ENCODE measurements at regions not wholly inside any gene's neighbourhood (a gene's known extent, or its start where the extent isn't known, plus 50 kb on each side); places are given as distances from the start of the nearest gene placed in this dataset.
"Not testable (repeated sequence)": the region's sequence is repeated elsewhere in the genome, so short reads cannot be mapped to it uniquely, and the experiment has no call there.

GRCh38 chr5:125451622-125452021, 705.2 kb upstream of the ZNF608 start:
- no peak overlapping the region for H3K4me3 ChIP-seq (ENCODE audit: low read length)
- no peak overlapping the region for H3K27ac ChIP-seq (ENCODE audit: low read length)
- no peak overlapping the region for H3K9ac ChIP-seq (ENCODE audit: low read length)
- H3K36me3 ChIP-seq (ENCODE audit: control insufficient read depth, low read depth, low read length), result no peaks in the 10 kb centered on the region
- H3K27me3 ChIP-seq (ENCODE audit: control insufficient read depth, insufficient read depth, low read length), result no peaks in the 10 kb centered on the region
- no peaks in the 10 kb centered on the region for H3K4me1 ChIP-seq (ENCODE audit: control insufficient read depth, low read depth, low read length)
- no peaks in the 10 kb centered on the region for H3K9me3 ChIP-seq (ENCODE audit: control insufficient read depth, low read depth, low read length)

GRCh38 chr5:125452991-125453390, 706.6 kb upstream of the ZNF608 start:
- Histone ChIP-seq H3K4me1 (ENCODE audit: control insufficient read depth, low read depth, low read length) (no peaks in the 10 kb centered on the region), H3K4me3 (ENCODE audit: low read length) (no peak overlapping the region), H3K9me3 (ENCODE audit: control insufficient read depth, low read depth, low read length) (peaks cover 3% of the 10 kb centered on the region), H3K9ac (ENCODE audit: low read length) (no peak overlapping the region), H3K27ac (ENCODE audit: low read length) (no peak overlapping the region), H3K36me3 (ENCODE audit: control insufficient read depth, low read depth, low read length) (no peaks in the 10 kb centered on the region), H3K27me3 (ENCODE audit: control insufficient read depth, insufficient read depth, low read length) (no peaks in the 10 kb centered on the region)

- Histone ChIP-seq H3K9ac (ENCODE audit: low read length) (no peak overlapping the region), H3K4me1 (ENCODE audit: control insufficient read depth, low read depth, low read length) (no peaks in the 10 kb centered on the region), H3K4me3 (ENCODE audit: low read length) (no peak overlapping the region), H3K27me3 (ENCODE audit: control insufficient read depth, insufficient read depth, low read length) (no peaks in the 10 kb centered on the region), H3K9me3 (ENCODE audit: control insufficient read depth, low read depth, low read length) (peaks cover 3% of the 10 kb centered on the region), H3K36me3 (ENCODE audit: control insufficient read depth, low read depth, low read length) (no peaks in the 10 kb centered on the region), H3K27ac (ENCODE audit: low read length) (no peak overlapping the region)
These were observed 708.6 kb upstream of the ZNF608 start for GRCh38 chr5:125455041-125455440.

- H3K27ac ChIP-seq (ENCODE audit: low read length); H3K4me1 ChIP-seq (ENCODE audit: control insufficient read depth, low read depth, low read length); H3K4me3 ChIP-seq (ENCODE audit: low read length); H3K9me3 ChIP-seq (ENCODE audit: control insufficient read depth, low read depth, low read length); H3K9ac ChIP-seq (ENCODE audit: low read length); H3K27me3 ChIP-seq (ENCODE audit: control insufficient read depth, insufficient read depth, low read length); H3K36me3 ChIP-seq (ENCODE audit: control insufficient read depth, low read depth, low read length): not testable (repeated sequence)
These were observed 709.6 kb upstream of the ZNF608 start for GRCh38 chr5:125456005-125456404.

- H3K27me3 ChIP-seq (ENCODE audit: control insufficient read depth, insufficient read depth, low read length), result no peaks in the 10 kb centered on the region
- H3K27ac ChIP-seq (ENCODE audit: low read length), result no peak overlapping the region
- H3K9ac ChIP-seq (ENCODE audit: low read length), result no peak overlapping the region
- no peak overlapping the region for H3K4me3 ChIP-seq (ENCODE audit: low read length)
- H3K36me3 ChIP-seq (ENCODE audit: control insufficient read depth, low read depth, low read length), result no peaks in the 10 kb centered on the region
- H3K9me3 ChIP-seq (ENCODE audit: control insufficient read depth, low read depth, low read length), result peaks cover 3% of the 10 kb centered on the region
- no peaks in the 10 kb centered on the region for H3K4me1 ChIP-seq (ENCODE audit: control insufficient read depth, low read depth, low read length)
These were observed 711.2 kb upstream of the ZNF608 start for GRCh38 chr5:125457617-125458016.

GRCh38 chr5:125458949-125459348, 712.5 kb upstream of the ZNF608 start:
- H3K9ac ChIP-seq (ENCODE audit: low read length); H3K27me3 ChIP-seq (ENCODE audit: control insufficient read depth, insufficient read depth, low read length); H3K4me1 ChIP-seq (ENCODE audit: control insufficient read depth, low read depth, low read length); H3K36me3 ChIP-seq (ENCODE audit: control insufficient read depth, low read depth, low read length); H3K9me3 ChIP-seq (ENCODE audit: control insufficient read depth, low read depth, low read length); H3K27ac ChIP-seq (ENCODE audit: low read length); H3K4me3 ChIP-seq (ENCODE audit: low read length): not testable (repeated sequence)

- no peak overlapping the region for H3K9ac ChIP-seq (ENCODE audit: low read length)
- H3K9me3 ChIP-seq (ENCODE audit: control insufficient read depth, low read depth, low read length), result peaks cover 3% of the 10 kb centered on the region
- no peaks in the 10 kb centered on the region for H3K36me3 ChIP-seq (ENCODE audit: control insufficient read depth, low read depth, low read length)
- no peak overlapping the region for H3K4me3 ChIP-seq (ENCODE audit: low read length)
- H3K27me3 ChIP-seq (ENCODE audit: control insufficient read depth, insufficient read depth, low read length), result no peaks in the 10 kb centered on the region
- no peaks in the 10 kb centered on the region for H3K4me1 ChIP-seq (ENCODE audit: control insufficient read depth, low read depth, low read length)
- no peak overlapping the region for H3K27ac ChIP-seq (ENCODE audit: low read length)
These were observed 715.2 kb upstream of the ZNF608 start for GRCh38 chr5:125461641-125462072.

GRCh38 chr5:125463466-125464092, 717.1 kb upstream of the ZNF608 start:
- Histone ChIP-seq H3K4me3 (ENCODE audit: low read length) (no peak overlapping the region), H3K27ac (ENCODE audit: low read length) (no peak overlapping the region), H3K36me3 (ENCODE audit: control insufficient read depth, low read depth, low read length) (no peaks in the 10 kb centered on the region), H3K9ac (ENCODE audit: low read length) (no peak overlapping the region), H3K4me1 (ENCODE audit: control insufficient read depth, low read depth, low read length) (peaks cover 6% of the 10 kb centered on the region), H3K27me3 (ENCODE audit: control insufficient read depth, insufficient read depth, low read length) (no peaks in the 10 kb centered on the region), H3K9me3 (ENCODE audit: control insufficient read depth, low read depth, low read length) (no peaks in the 10 kb centered on the region)

- H3K4me1 ChIP-seq (ENCODE audit: control insufficient read depth, low read depth, low read length), result peaks cover 6% of the 10 kb centered on the region
- H3K9ac ChIP-seq (ENCODE audit: low read length), result no peak overlapping the region
- no peaks in the 10 kb centered on the region for H3K27me3 ChIP-seq (ENCODE audit: control insufficient read depth, insufficient read depth, low read length)
- H3K27ac ChIP-seq (ENCODE audit: low read length), result no peak overlapping the region
- no peak overlapping the region for H3K4me3 ChIP-seq (ENCODE audit: low read length)
- no peaks in the 10 kb centered on the region for H3K9me3 ChIP-seq (ENCODE audit: control insufficient read depth, low read depth, low read length)
- no peaks in the 10 kb centered on the region for H3K36me3 ChIP-seq (ENCODE audit: control insufficient read depth, low read depth, low read length)
These were observed 718.5 kb upstream of the ZNF608 start for GRCh38 chr5:125464847-125465432.

GRCh38 chr5:125465703-125466102, 719.3 kb upstream of the ZNF608 start:
- Histone ChIP-seq H3K4me1 (ENCODE audit: control insufficient read depth, low read depth, low read length) (peaks cover 6% of the 10 kb centered on the region), H3K27ac (ENCODE audit: low read length) (no peak overlapping the region), H3K9me3 (ENCODE audit: control insufficient read depth, low read depth, low read length) (no peaks in the 10 kb centered on the region), H3K27me3 (ENCODE audit: control insufficient read depth, insufficient read depth, low read length) (no peaks in the 10 kb centered on the region), H3K36me3 (ENCODE audit: control insufficient read depth, low read depth, low read length) (no peaks in the 10 kb centered on the region), H3K9ac (ENCODE audit: low read length) (no peak overlapping the region), H3K4me3 (ENCODE audit: low read length) (no peak overlapping the region)

GRCh38 chr5:125467222-125467621, 720.8 kb upstream of the ZNF608 start:
- no peak overlapping the region for H3K4me3 ChIP-seq (ENCODE audit: low read length)
- H3K27ac ChIP-seq (ENCODE audit: low read length), result no peak overlapping the region
- H3K36me3 ChIP-seq (ENCODE audit: control insufficient read depth, low read depth, low read length), result no peaks in the 10 kb centered on the region
- peaks cover 6% of the 10 kb centered on the region for H3K4me1 ChIP-seq (ENCODE audit: control insufficient read depth, low read depth, low read length)
- H3K9ac ChIP-seq (ENCODE audit: low read length), result no peak overlapping the region
- no peaks in the 10 kb centered on the region for H3K9me3 ChIP-seq (ENCODE audit: control insufficient read depth, low read depth, low read length)
- H3K27me3 ChIP-seq (ENCODE audit: control insufficient read depth, insufficient read depth, low read length), result no peaks in the 10 kb centered on the region

GRCh38 chr5:125470280-125470902, 724.0 kb upstream of the ZNF608 start:
- H3K9ac ChIP-seq (ENCODE audit: low read length), result no peak overlapping the region
- peaks cover 6% of the 10 kb centered on the region for H3K4me1 ChIP-seq (ENCODE audit: control insufficient read depth, low read depth, low read length)
- H3K36me3 ChIP-seq (ENCODE audit: control insufficient read depth, low read depth, low read length), result no peaks in the 10 kb centered on the region
- no peak overlapping the region for H3K4me3 ChIP-seq (ENCODE audit: low read length)
- H3K9me3 ChIP-seq (ENCODE audit: control insufficient read depth, low read depth, low read length), result no peaks in the 10 kb centered on the region
- no peaks in the 10 kb centered on the region for H3K27me3 ChIP-seq (ENCODE audit: control insufficient read depth, insufficient read depth, low read length)
- no peak overlapping the region for H3K27ac ChIP-seq (ENCODE audit: low read length)

Measured in iPS-18a (cell line).